Neural progenitor cell (in vitro differentiated cells): ENCODE measurements at regions not wholly inside any gene's neighbourhood (a gene's known extent, or its start where the extent isn't known, plus 50 kb on each side); places are given as distances from the start of the nearest gene placed in this dataset.
"Not testable (repeated sequence)": the region's sequence is repeated elsewhere in the genome, so short reads cannot be mapped to it uniquely, and the experiment has no call there.

Experiments
- DNase-seq: peaks from one replicate; pipeline ENCODE4 v3.0.0-alpha.2; 2016; ENCODE audit warnings: low spot score
- H2AFZ ChIP-seq: fragments of 200-600 bp; sonication (generic); replicated peaks from 2 replicates; pipeline ENCODE4 v1.6.1; 2016; ENCODE audit warnings: antibody characterized with exemption
- H3F3A ChIP-seq: fragments of 200-600 bp; sonication (generic); 2 replicates; pipeline ENCODE4 v1.6.1; 2016; ENCODE audit warnings: antibody characterized with exemption, low read depth
- H3K27ac ChIP-seq: fragments of 200-600 bp; sonication (generic); 2 replicates; pipeline ENCODE4 v1.5.1; 2016; ENCODE audit warnings: mild to moderate bottlenecking
- H3K27me3 ChIP-seq: fragments of 200-600 bp; sonication (generic); 2 replicates; pipeline ENCODE4 v1.6.1; 2016; ENCODE audit warnings: mild to moderate bottlenecking, moderate library complexity
- H3K36me3 ChIP-seq: fragments of 200-600 bp; sonication (generic); 2 replicates; pipeline ENCODE4 v1.5.1; 2016
- H3K4me1 ChIP-seq: fragments of 200-600 bp; sonication (generic); 2 replicates; pipeline ENCODE4 v1.6.1; 2016; ENCODE audit warnings: mixed run types
- H3K4me2 ChIP-seq: fragments of 200-600 bp; sonication (generic); 2 replicates; pipeline ENCODE4 v1.6.1; 2016
- H3K4me3 ChIP-seq: fragments of 200-600 bp; sonication (generic); 2 replicates; pipeline ENCODE4 v1.5.1; 2016
- H3K79me2 ChIP-seq: fragments of 200-600 bp; sonication (generic); 2 replicates; pipeline ENCODE4 v1.6.1; 2016; ENCODE audit warnings: low read depth
- H3K9ac ChIP-seq: fragments of 200-600 bp; sonication (generic); 2 replicates; pipeline ENCODE4 v1.6.1; 2016
- H3K9me3 ChIP-seq: fragments of 200-600 bp; sonication (generic); 2 replicates; pipeline ENCODE4 v1.5.1; 2016; ENCODE audit warnings: low read depth
- H4K20me1 ChIP-seq: fragments of 200-600 bp; sonication (generic); 2 replicates; pipeline ENCODE4 v1.6.1; 2016; ENCODE audit warnings: low read depth
- H3K27ac Mint-ChIP-seq: 3 replicates; pipeline ENCODE4 v1.8.0; 2021; ENCODE audit warnings: mixed read lengths
- H3K27me3 Mint-ChIP-seq: 2 replicates; pipeline ENCODE4 v1.8.0; 2022; ENCODE audit warnings: low read depth, mild to moderate bottlenecking, inconsistent platforms, moderate library complexity, mixed read lengths; ENCODE audit not compliant: insufficient read depth
- H3K36me3 Mint-ChIP-seq: 3 replicates; pipeline ENCODE4 v1.8.0; 2021; ENCODE audit warnings: mixed read lengths
- H3K4me1 Mint-ChIP-seq: 3 replicates; pipeline ENCODE4 v1.8.0; 2021; ENCODE audit warnings: mixed read lengths
- H3K4me3 Mint-ChIP-seq: 3 replicates; pipeline ENCODE4 v1.8.0; 2021; ENCODE audit warnings: mild to moderate bottlenecking, moderate library complexity, mixed read lengths
- H3K9me3 Mint-ChIP-seq: 3 replicates; pipeline ENCODE4 v1.8.0; 2020; ENCODE audit warnings: mixed read lengths
- CTCF ChIP-seq: fragments of 200-600 bp; sonication (generic); IDR thresholded peaks from 2 replicates; pipeline ENCODE4 v1.5.1; 2017; ENCODE audit warnings: antibody characterized with exemption, mild to moderate bottlenecking
- EZH2 ChIP-seq: fragments of 200-600 bp; sonication (generic); IDR thresholded peaks from 2 replicates; pipeline ENCODE4 v1.6.1; 2017; ENCODE audit warnings: antibody characterized with exemption, mild to moderate bottlenecking, moderate library complexity
- EZH2phosphoT487 ChIP-seq: fragments of 200-600 bp; sonication (generic); IDR thresholded peaks from 2 replicates; pipeline ENCODE4 v1.6.1; 2017; ENCODE audit warnings: antibody characterized with exemption

- Histone ChIP-seq H3K4me1 (no peaks in the 10 kb centered on the region), H3K27ac (no peak overlapping the region), H3K4me2 (peak overlapping the region; percentile 56), H4K20me1 (peaks cover 3% of the 10 kb centered on the region), H3K27me3 (peaks cover 64% of the 10 kb centered on the region), H3K4me3 (peak overlapping the region; percentile 37), H2AFZ (no peak overlapping the region), H3K79me2 (no peaks in the 10 kb centered on the region), H3K9ac (no peak overlapping the region), H3K9me3 (no peaks in the 10 kb centered on the region), H3F3A (no peaks in the 10 kb centered on the region), H3K36me3 (no peaks in the 10 kb centered on the region)
- Mint-ChIP-seq H3K9me3 (peaks cover 46% of the 10 kb centered on the region), H3K27me3 (peaks cover 33% of the 10 kb centered on the region), H3K27ac (no peak overlapping the region), H3K36me3 (peaks cover 7% of the 10 kb centered on the region), H3K4me1 (peaks cover 12% of the 10 kb centered on the region), H3K4me3 (peak overlapping the region; percentile 77)
- DNase-seq, result peak; percentile 34
- TF ChIP-seq CTCF (no peak), EZH2 (peak; percentile 58), EZH2phosphoT487 (peak; percentile 52)
These were observed 1467.1 kb downstream of the FOXD4L5 start for GRCh38 chr9:63817622-63818518.

- no peaks in the 10 kb centered on the region for H3K4me1 ChIP-seq
- Mint-ChIP-seq H3K4me1 (peaks cover 12% of the 10 kb centered on the region), H3K27me3 (peaks cover 31% of the 10 kb centered on the region), H3K27ac (no peak overlapping the region), H3K4me3 (peak overlapping the region; percentile 77), H3K36me3 (peaks cover 7% of the 10 kb centered on the region), H3K9me3 (peaks cover 47% of the 10 kb centered on the region)
- no peaks in the 10 kb centered on the region for H3F3A ChIP-seq
- peaks cover 57% of the 10 kb centered on the region for H3K27me3 ChIP-seq
- DNase-seq, result peak; percentile 95
- no peak overlapping the region for H2AFZ ChIP-seq
- no peaks in the 10 kb centered on the region for H3K36me3 ChIP-seq
- H3K79me2 ChIP-seq, result no peaks in the 10 kb centered on the region
- H4K20me1 ChIP-seq, result peaks cover 3% of the 10 kb centered on the region
- no peak overlapping the region for H3K9ac ChIP-seq
- H3K4me3 ChIP-seq, result peak overlapping the region; percentile 39
- H3K9me3 ChIP-seq, result no peaks in the 10 kb centered on the region
- H3K4me2 ChIP-seq, result peak overlapping the region; percentile 61
- H3K27ac ChIP-seq, result no peak overlapping the region
- TF ChIP-seq EZH2 (peak; percentile 54), CTCF (no peak), EZH2phosphoT487 (peak; percentile 69)
These were observed 1468.0 kb downstream of the FOXD4L5 start for GRCh38 chr9:63816751-63817621.

- peaks cover 40% of the 10 kb centered on the region for H3K27me3 ChIP-seq
- H3K4me1 Mint-ChIP-seq, result peaks cover 12% of the 10 kb centered on the region
- H3K9me3 ChIP-seq, H3K36me3 Mint-ChIP-seq, H3K4me2 ChIP-seq, H3K36me3 ChIP-seq, H3K4me1 ChIP-seq, H3F3A ChIP-seq, H3K27ac Mint-ChIP-seq, H3K9ac ChIP-seq, DNase-seq, H3K79me2 ChIP-seq, H3K27ac ChIP-seq, H2AFZ ChIP-seq, H3K4me3 Mint-ChIP-seq, H4K20me1 ChIP-seq, H3K4me3 ChIP-seq: not testable (repeated sequence)
- H3K27me3 Mint-ChIP-seq, result peaks cover 25% of the 10 kb centered on the region
- H3K9me3 Mint-ChIP-seq, result peaks cover 46% of the 10 kb centered on the region
These were observed 1469.9 kb downstream of the FOXD4L5 start for GRCh38 chr9:63814970-63815669.
